Glutamatergic neuron (in vitro differentiated cells): ENCODE measurements at regions not wholly inside any gene's neighbourhood (a gene's known extent, or its start where the extent isn't known, plus 50 kb on each side); places are given as distances from the start of the nearest gene placed in this dataset.

ENCODE experiments used
- DNase-seq: peaks from one replicate; pipeline ENCODE4 v3.0.0; 2022
- H3K27ac Mint-ChIP-seq: one replicate; pipeline ENCODE4 v1.8.0; 2020; ENCODE audit warnings: mild to moderate bottlenecking, mixed read lengths, inconsistent platforms; ENCODE audit not compliant: unreplicated experiment
- H3K27me3 Mint-ChIP-seq: one replicate; pipeline ENCODE4 v1.8.0; 2020; ENCODE audit warnings: mild to moderate bottlenecking, moderate library complexity, mixed read lengths, inconsistent platforms; ENCODE audit not compliant: unreplicated experiment
- H3K36me3 Mint-ChIP-seq: one replicate; pipeline ENCODE4 v1.8.0; 2020; ENCODE audit warnings: mild to moderate bottlenecking, mixed read lengths, inconsistent platforms; ENCODE audit not compliant: unreplicated experiment
- H3K4me1 Mint-ChIP-seq: one replicate; pipeline ENCODE4 v1.8.0; 2020; ENCODE audit warnings: mild to moderate bottlenecking, low read depth, mixed read lengths, inconsistent platforms; ENCODE audit not compliant: unreplicated experiment
- H3K4me3 Mint-ChIP-seq: one replicate; pipeline ENCODE4 v1.8.0; 2020; ENCODE audit warnings: mild to moderate bottlenecking, mixed read lengths, inconsistent platforms; ENCODE audit not compliant: unreplicated experiment
- H3K9me3 Mint-ChIP-seq: one replicate; pipeline ENCODE4 v1.8.0; 2020; ENCODE audit warnings: mild to moderate bottlenecking, moderate library complexity, mixed read lengths, inconsistent platforms; ENCODE audit not compliant: unreplicated experiment
- CTCF ChIP-seq: fragments of 200-600 bp; sonication (generic); IDR thresholded peaks from one replicate; pipeline ENCODE4 v1.5.0; 2021; ENCODE audit not compliant: partially characterized antibody, unreplicated experiment

- peaks cover 15% of the 10 kb centered on the region for H3K4me1 Mint-ChIP-seq
- H3K4me3 Mint-ChIP-seq = peak overlapping the region; percentile 53
- no peak for DNase-seq
- peak overlapping the region; percentile 76 for H3K27ac Mint-ChIP-seq
- no peaks in the 10 kb centered on the region for H3K36me3 Mint-ChIP-seq
- TF ChIP-seq CTCF = no peak
- peaks cover 2% of the 10 kb centered on the region for H3K9me3 Mint-ChIP-seq
- peaks cover 2% of the 10 kb centered on the region for H3K27me3 Mint-ChIP-seq
Measured at GRCh38 chr6:132933090-132933489, 118.7 kb downstream of the RPS12 start.

GRCh38 chr6:132934496-132934895 is 120.1 kb downstream of the RPS12 start:
- no peak for DNase-seq
- peaks cover 2% of the 10 kb centered on the region for H3K9me3 Mint-ChIP-seq
- no peaks in the 10 kb centered on the region for H3K36me3 Mint-ChIP-seq
- H3K27me3 Mint-ChIP-seq = peaks cover 2% of the 10 kb centered on the region
- H3K4me1 Mint-ChIP-seq = peaks cover 15% of the 10 kb centered on the region
- H3K4me3 Mint-ChIP-seq = no peak overlapping the region
- no peak overlapping the region for H3K27ac Mint-ChIP-seq
- TF ChIP-seq CTCF = no peak

- Mint-ChIP-seq H3K27ac (no peak overlapping the region), H3K27me3 (peaks cover 2% of the 10 kb centered on the region), H3K36me3 (no peaks in the 10 kb centered on the region), H3K4me3 (no peak overlapping the region), H3K4me1 (peaks cover 13% of the 10 kb centered on the region), H3K9me3 (peaks cover 2% of the 10 kb centered on the region)
- no peak for DNase-seq
- no peak for TF ChIP-seq CTCF
Measured at GRCh38 chr6:132936646-132937045, 122.3 kb downstream of the RPS12 start.

GRCh38 chr6:132937466-132937906 is 123.1 kb downstream of the RPS12 start:
- DNase-seq = peak; percentile 70
- peaks cover 2% of the 10 kb centered on the region for H3K9me3 Mint-ChIP-seq
- H3K4me3 Mint-ChIP-seq = no peak overlapping the region
- TF ChIP-seq CTCF = peak; percentile 68
- no peak overlapping the region for H3K27ac Mint-ChIP-seq
- peaks cover 2% of the 10 kb centered on the region for H3K27me3 Mint-ChIP-seq
- H3K4me1 Mint-ChIP-seq = peaks cover 9% of the 10 kb centered on the region
- no peaks in the 10 kb centered on the region for H3K36me3 Mint-ChIP-seq

- peaks cover 16% of the 10 kb centered on the region for H3K4me1 Mint-ChIP-seq
- no peak for DNase-seq
- no peak for TF ChIP-seq CTCF
- no peaks in the 10 kb centered on the region for H3K27me3 Mint-ChIP-seq
- H3K4me3 Mint-ChIP-seq = no peak overlapping the region
- no peaks in the 10 kb centered on the region for H3K36me3 Mint-ChIP-seq
- no peaks in the 10 kb centered on the region for H3K9me3 Mint-ChIP-seq
- no peak overlapping the region for H3K27ac Mint-ChIP-seq
Measured at GRCh38 chr6:132948889-132949288, 134.5 kb downstream of the RPS12 start.
